NCI-H1694 (cell line): ENCODE measurements at regions not wholly inside any gene's neighbourhood (a gene's known extent, or its start where the extent isn't known, plus 50 kb on each side); places are given as distances from the start of the nearest gene placed in this dataset.
"Not testable (repeated sequence)": the region's sequence is repeated elsewhere in the genome, so short reads cannot be mapped to it uniquely, and the experiment has no call there.

Experiments used
- DNase-seq: peaks from one replicate; lab custom pipeline; 2025; lab: John Stamatoyannopoulos, UW

- no peak for DNase-seq
Measured at GRCh38 chr5:130836729-130837649, 328.1 kb downstream of the HINT1 start.

GRCh38 chr5:130817598-130818384, 347.3 kb downstream of the HINT1 start:
- DNase-seq: not testable (repeated sequence)

GRCh38 chr5:130815246-130815645, 349.8 kb downstream of the HINT1 start:
- DNase-seq: no peak

GRCh38 chr5:130808691-130809090, 356.4 kb downstream of the HINT1 start:
- DNase-seq: no peak

GRCh38 chr5:130805648-130806047, 359.4 kb downstream of the HINT1 start:
- no peak for DNase-seq

GRCh38 chr5:130805036-130805435, 360.0 kb downstream of the HINT1 start:
- DNase-seq: no peak

GRCh38 chr5:130801963-130802362, 363.1 kb downstream of the HINT1 start:
- DNase-seq: no peak

GRCh38 chr5:130799015-130799414, 366.0 kb downstream of the HINT1 start:
- DNase-seq: no peak

- DNase-seq: no peak
Measured at GRCh38 chr5:130797303-130797702, 367.8 kb downstream of the HINT1 start.

GRCh38 chr5:130796902-130797301, 368.2 kb downstream of the HINT1 start:
- DNase-seq: no peak

- DNase-seq: no peak
Measured at GRCh38 chr5:130796032-130796431, 369.0 kb downstream of the HINT1 start.

- DNase-seq: no peak
Measured at GRCh38 chr5:130795037-130795436, 370.0 kb downstream of the HINT1 start.

- DNase-seq: no peak
Measured at GRCh38 chr5:130777794-130778193, 387.3 kb downstream of the HINT1 start.

- DNase-seq: no peak
Measured at GRCh38 chr5:130773813-130774212, 391.2 kb downstream of the HINT1 start.

- no peak for DNase-seq
Measured at GRCh38 chr5:130762031-130762430, 403.0 kb downstream of the HINT1 start.

GRCh38 chr5:130759061-130759460, 406.0 kb downstream of the HINT1 start:
- DNase-seq: no peak

- DNase-seq: no peak
Measured at GRCh38 chr5:130747556-130747955, 417.5 kb downstream of the HINT1 start.

- not testable (repeated sequence) for DNase-seq
Measured at GRCh38 chr5:130746641-130747040, 418.4 kb downstream of the HINT1 start.

GRCh38 chr5:130743092-130743491, 422.0 kb downstream of the HINT1 start:
- DNase-seq: no peak

GRCh38 chr5:130740047-130740569, 424.9 kb downstream of the HINT1 start:
- no peak for DNase-seq

GRCh38 chr5:130731839-130732238, 433.2 kb downstream of the HINT1 start:
- no peak for DNase-seq

GRCh38 chr5:130729541-130729940, 435.5 kb downstream of the HINT1 start:
- DNase-seq: no peak

GRCh38 chr5:130727830-130728229, 437.2 kb downstream of the HINT1 start:
- DNase-seq: no peak
